ENCODE measurements at regions not wholly inside any gene's neighbourhood (a gene's known extent, or its start where the extent isn't known, plus 50 kb on each side); places are given as distances from the start of the nearest gene placed in this dataset.

DNA sequence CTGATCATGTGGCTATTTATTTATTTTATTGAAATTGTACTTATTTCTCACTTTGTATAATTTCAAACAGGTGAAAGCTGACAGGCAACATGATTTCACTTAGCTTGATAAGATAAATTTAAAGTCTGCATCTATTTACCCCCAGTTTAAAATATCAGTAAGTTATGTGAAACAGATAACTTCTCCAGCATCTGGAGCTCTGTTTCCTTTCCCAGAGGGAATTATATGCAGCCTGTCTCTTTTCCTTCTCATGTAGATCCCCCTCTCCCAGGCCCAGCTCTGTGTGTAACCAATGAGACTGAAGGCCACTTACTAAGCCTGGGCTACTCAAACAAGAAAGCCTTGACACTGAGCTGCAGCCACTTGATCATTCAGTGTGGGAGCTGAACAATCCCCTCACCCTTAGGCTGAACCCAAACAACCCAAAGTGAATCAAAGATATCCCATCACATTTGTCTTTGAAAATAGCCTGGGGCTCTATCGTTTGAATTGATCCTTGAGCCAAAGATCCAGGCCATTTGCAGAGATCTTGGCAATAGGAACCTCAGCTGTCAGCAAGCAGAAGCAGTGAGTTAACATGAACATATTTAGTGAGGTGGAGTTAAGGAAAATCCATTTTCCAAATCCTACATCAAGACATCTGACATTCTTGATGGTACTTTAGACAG is 383.9 kb downstream of the TGFB2 start:
- POLR2A ChIA-PET = no interaction called here

More for the DNA sequence above, 383.9 kb downstream of the TGFB2 start:
- intact Hi-C loops (cut with micrococcal nuclease; ENCODE audit: unreplicated experiment) = no loop called here
- Histone ChIP-seq H4K20me1 (ENCODE audit: control insufficient read depth, insufficient read depth) (no peaks in the 10 kb centered on the region), H3K4me3 (no peak overlapping the region), H3K27ac (ENCODE audit: control insufficient read depth, insufficient read depth) (no peak overlapping the region), H3K9me3 (replicated peaks; ENCODE audit: control insufficient read depth, insufficient read depth, low read length) (no peaks in the 10 kb centered on the region), H3K4me1 (ENCODE audit: control insufficient read depth, insufficient read depth, low read length) (no peaks in the 10 kb centered on the region), H3K79me2 (ENCODE audit: control insufficient read depth, insufficient read depth, low read length) (no peaks in the 10 kb centered on the region), H3K9ac (ENCODE audit: control insufficient read depth, insufficient read depth, low read length) (no peak overlapping the region), H2AFZ (ENCODE audit: control insufficient read depth, low read depth, low read length) (no peak overlapping the region), H3K27me3 (replicated peaks in 1 of 2; ENCODE audit: control insufficient read depth in 2 of 2, insufficient read depth in 2 of 2, low read length in 1 of 2) (no peaks in the 10 kb centered on the region), H3K36me3 (ENCODE audit: control insufficient read depth in 2 of 2, insufficient read depth in 2 of 2, low read length in 1 of 2) (no peaks in the 10 kb centered on the region), H3K4me2 (ENCODE audit: control insufficient read depth, insufficient read depth) (no peak overlapping the region)
- in situ Hi-C loops (cut with MboI) = no loop called here
- WGBS (ENCODE audit: insufficient coverage, insufficient replicate concordance, low lambda C conversion rate, missing lambda C conversion rate) = 0% methylated on average over 1 of the region's 1 CpG
- ATAC-seq (no peak), FAIRE-seq (no peak), DNase-seq (ENCODE audit: low read depth, low spot score) (no peak)
- ChIA-PET SMC1A (ENCODE audit: uncharacterized antibody, unreplicated experiment) (no interaction called here), RAD21 (ENCODE audit: unreplicated experiment) (no interaction called here), CTCF (no interaction called here)
- TF ChIP-seq, protein P1, sequence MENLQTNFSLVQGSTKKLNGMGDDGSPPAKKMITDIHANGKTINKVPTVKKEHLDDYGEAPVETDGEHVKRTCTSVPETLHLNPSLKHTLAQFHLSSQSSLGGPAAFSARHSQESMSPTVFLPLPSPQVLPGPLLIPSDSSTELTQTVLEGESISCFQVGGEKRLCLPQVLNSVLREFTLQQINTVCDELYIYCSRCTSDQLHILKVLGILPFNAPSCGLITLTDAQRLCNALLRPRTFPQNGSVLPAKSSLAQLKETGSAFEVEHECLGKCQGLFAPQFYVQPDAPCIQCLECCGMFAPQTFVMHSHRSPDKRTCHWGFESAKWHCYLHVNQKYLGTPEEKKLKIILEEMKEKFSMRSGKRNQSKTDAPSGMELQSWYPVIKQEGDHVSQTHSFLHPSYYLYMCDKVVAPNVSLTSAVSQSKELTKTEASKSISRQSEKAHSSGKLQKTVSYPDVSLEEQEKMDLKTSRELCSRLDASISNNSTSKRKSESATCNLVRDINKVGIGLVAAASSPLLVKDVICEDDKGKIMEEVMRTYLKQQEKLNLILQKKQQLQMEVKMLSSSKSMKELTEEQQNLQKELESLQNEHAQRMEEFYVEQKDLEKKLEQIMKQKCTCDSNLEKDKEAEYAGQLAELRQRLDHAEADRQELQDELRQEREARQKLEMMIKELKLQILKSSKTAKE (IDR thresholded peaks at IDR 0.05; ENCODE audit: low read depth, poor library complexity, severe bottlenecking) = no peak
- TF ChIP-seq ATF7 (IDR thresholded peaks at IDR 0.05; ENCODE audit: low read depth) = no peak
- TF ChIP-seq, protein P2, sequence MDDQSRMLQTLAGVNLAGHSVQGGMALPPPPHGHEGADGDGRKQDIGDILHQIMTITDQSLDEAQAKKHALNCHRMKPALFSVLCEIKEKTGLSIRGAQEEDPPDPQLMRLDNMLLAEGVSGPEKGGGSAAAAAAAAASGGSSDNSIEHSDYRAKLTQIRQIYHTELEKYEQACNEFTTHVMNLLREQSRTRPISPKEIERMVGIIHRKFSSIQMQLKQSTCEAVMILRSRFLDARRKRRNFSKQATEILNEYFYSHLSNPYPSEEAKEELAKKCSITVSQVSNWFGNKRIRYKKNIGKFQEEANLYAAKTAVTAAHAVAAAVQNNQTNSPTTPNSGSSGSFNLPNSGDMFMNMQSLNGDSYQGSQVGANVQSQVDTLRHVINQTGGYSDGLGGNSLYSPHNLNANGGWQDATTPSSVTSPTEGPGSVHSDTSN (IDR thresholded peaks at IDR 0.05; ENCODE audit: insufficient replicate concordance, low read depth, low read length) = no peak
- TF ChIP-seq RBBP5 (conservative IDR thresholded peaks at IDR 0.05) = no peak
- no peak for TF ChIP-seq RCOR1 (conservative IDR thresholded peaks at IDR 0.05; ENCODE audit: low read depth, low read length)
- TF ChIP-seq, protein P3, sequence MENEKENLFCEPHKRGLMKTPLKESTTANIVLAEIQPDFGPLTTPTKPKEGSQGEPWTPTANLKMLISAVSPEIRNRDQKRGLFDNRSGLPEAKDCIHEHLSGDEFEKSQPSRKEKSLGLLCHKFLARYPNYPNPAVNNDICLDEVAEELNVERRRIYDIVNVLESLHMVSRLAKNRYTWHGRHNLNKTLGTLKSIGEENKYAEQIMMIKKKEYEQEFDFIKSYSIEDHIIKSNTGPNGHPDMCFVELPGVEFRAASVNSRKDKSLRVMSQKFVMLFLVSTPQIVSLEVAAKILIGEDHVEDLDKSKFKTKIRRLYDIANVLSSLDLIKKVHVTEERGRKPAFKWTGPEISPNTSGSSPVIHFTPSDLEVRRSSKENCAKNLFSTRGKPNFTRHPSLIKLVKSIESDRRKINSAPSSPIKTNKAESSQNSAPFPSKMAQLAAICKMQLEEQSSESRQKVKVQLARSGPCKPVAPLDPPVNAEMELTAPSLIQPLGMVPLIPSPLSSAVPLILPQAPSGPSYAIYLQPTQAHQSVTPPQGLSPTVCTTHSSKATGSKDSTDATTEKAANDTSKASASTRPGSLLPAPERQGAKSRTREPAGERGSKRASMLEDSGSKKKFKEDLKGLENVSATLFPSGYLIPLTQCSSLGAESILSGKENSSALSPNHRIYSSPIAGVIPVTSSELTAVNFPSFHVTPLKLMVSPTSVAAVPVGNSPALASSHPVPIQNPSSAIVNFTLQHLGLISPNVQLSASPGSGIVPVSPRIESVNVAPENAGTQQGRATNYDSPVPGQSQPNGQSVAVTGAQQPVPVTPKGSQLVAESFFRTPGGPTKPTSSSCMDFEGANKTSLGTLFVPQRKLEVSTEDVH (IDR thresholded peaks at IDR 0.05; ENCODE audit: low read depth, partially characterized antibody) = no peak
- no peak for TF ChIP-seq ZNF24 (IDR thresholded peaks at IDR 0.05)
- no peak for TF ChIP-seq RELA (IDR thresholded peaks at IDR 0.05; ENCODE audit: borderline replicate concordance, partially characterized antibody)
- no peak for TF ChIP-seq KLF5 (IDR thresholded peaks at IDR 0.05; ENCODE audit: partially characterized antibody)
- TF ChIP-seq CHD1 (IDR thresholded peaks at IDR 0.05; ENCODE audit: low read depth, low read length) = no peak
- TF ChIP-seq, protein P4, sequence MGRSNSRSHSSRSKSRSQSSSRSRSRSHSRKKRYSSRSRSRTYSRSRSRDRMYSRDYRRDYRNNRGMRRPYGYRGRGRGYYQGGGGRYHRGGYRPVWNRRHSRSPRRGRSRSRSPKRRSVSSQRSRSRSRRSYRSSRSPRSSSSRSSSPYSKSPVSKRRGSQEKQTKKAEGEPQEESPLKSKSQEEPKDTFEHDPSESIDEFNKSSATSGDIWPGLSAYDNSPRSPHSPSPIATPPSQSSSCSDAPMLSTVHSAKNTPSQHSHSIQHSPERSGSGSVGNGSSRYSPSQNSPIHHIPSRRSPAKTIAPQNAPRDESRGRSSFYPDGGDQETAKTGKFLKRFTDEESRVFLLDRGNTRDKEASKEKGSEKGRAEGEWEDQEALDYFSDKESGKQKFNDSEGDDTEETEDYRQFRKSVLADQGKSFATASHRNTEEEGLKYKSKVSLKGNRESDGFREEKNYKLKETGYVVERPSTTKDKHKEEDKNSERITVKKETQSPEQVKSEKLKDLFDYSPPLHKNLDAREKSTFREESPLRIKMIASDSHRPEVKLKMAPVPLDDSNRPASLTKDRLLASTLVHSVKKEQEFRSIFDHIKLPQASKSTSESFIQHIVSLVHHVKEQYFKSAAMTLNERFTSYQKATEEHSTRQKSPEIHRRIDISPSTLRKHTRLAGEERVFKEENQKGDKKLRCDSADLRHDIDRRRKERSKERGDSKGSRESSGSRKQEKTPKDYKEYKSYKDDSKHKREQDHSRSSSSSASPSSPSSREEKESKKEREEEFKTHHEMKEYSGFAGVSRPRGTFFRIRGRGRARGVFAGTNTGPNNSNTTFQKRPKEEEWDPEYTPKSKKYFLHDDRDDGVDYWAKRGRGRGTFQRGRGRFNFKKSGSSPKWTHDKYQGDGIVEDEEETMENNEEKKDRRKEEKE (IDR thresholded peaks at IDR 0.05) = no peak
- no peak for TF ChIP-seq CHD2 (IDR thresholded peaks at IDR 0.05; ENCODE audit: borderline replicate concordance, low read depth, low read length)
- no peak for TF ChIP-seq CREB1 (IDR thresholded peaks at IDR 0.05; ENCODE audit: low read depth)
- no peak for TF ChIP-seq PAX8 (IDR thresholded peaks at IDR 0.05)
- no TSS peak for BruUV-seq (replicated peaks)

Measured in GM12878 (cell line).